Colonic mucosa (tissue), 4 donors: ENCODE measurements at regions not wholly inside any gene's neighbourhood (a gene's known extent, or its start where the extent isn't known, plus 50 kb on each side); places are given as distances from the start of the nearest gene placed in this dataset.

Experiments used
- DNase-seq: peaks from one replicate; pipeline ENCODE4 v3.0.0-alpha.2; 2020
- H3K27ac ChIP-seq: fragments of 200-600 bp; one replicate; pipeline ENCODE4 v1.8.0; 2021
- H3K27me3 ChIP-seq: fragments of 200-600 bp; one replicate; pipeline ENCODE4 v1.8.0; 2021
- H3K36me3 ChIP-seq: fragments of 200-600 bp; one replicate; pipeline ENCODE4 v1.8.0; 2021
- H3K4me1 ChIP-seq: fragments of 200-600 bp; one replicate; pipeline ENCODE4 v1.8.0; 2021; ENCODE audit warnings: mild to moderate bottlenecking
- H3K4me3 ChIP-seq: fragments of 200-600 bp; one replicate; pipeline ENCODE4 v1.8.0; 2021
- H3K9ac ChIP-seq, 2 donors: one replicate each; pipeline ENCODE4 v1.7.0; 2013; ENCODE audit warnings: control low read depth in 2 of 2, low read depth in 2 of 2, low read length in 2 of 2
- H3K9me3 ChIP-seq: fragments of 200-600 bp; one replicate; pipeline ENCODE4 v1.8.0; 2021
- intact Hi-C: fragments of 100-400 bp; cut with DNase I; formaldehyde crosslinking; loops from one replicate; pipeline ENCODE4 v1.14.1; 2022
- TF ChIP-seq, protein P1 (sequence below): fragments of 200-600 bp; IDR thresholded peaks from one replicate; pipeline ENCODE4 v1.8.0; 2022; ENCODE audit warnings: antibody characterized with exemption, mild to moderate bottlenecking
- donor health status: healthy.
- donor health status: DM: no; HTN: no; CAD: no.
- donor health status: DM: no; HTN: no; CAD: no.

DNA sequence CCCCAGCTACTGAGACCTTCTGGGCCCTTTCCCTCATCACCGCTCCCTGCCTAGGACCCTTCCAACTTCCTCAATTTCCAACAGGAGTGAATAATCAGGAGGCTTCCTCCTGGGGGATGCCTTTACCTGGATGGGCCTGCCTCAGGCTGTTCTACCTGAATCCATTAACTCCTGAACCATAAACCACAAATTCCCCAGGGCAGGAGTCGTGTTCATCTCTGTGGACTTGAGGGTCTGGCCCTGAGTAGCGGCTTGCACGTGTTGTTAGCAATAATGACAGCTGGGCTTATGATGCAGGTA is 105.1 kb upstream of the GPR26 start:
- Histone ChIP-seq H3K4me3 (no peak overlapping the region), H3K27ac (no peak overlapping the region), H3K36me3 (no peaks in the 10 kb centered on the region), H3K27me3 (no peaks in the 10 kb centered on the region), H3K9ac (no peak overlapping the region), H3K4me1 (no peaks in the 10 kb centered on the region), H3K9me3 (no peaks in the 10 kb centered on the region)
- TF ChIP-seq, protein P1, sequence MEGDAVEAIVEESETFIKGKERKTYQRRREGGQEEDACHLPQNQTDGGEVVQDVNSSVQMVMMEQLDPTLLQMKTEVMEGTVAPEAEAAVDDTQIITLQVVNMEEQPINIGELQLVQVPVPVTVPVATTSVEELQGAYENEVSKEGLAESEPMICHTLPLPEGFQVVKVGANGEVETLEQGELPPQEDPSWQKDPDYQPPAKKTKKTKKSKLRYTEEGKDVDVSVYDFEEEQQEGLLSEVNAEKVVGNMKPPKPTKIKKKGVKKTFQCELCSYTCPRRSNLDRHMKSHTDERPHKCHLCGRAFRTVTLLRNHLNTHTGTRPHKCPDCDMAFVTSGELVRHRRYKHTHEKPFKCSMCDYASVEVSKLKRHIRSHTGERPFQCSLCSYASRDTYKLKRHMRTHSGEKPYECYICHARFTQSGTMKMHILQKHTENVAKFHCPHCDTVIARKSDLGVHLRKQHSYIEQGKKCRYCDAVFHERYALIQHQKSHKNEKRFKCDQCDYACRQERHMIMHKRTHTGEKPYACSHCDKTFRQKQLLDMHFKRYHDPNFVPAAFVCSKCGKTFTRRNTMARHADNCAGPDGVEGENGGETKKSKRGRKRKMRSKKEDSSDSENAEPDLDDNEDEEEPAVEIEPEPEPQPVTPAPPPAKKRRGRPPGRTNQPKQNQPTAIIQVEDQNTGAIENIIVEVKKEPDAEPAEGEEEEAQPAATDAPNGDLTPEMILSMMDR, result no peak
- intact Hi-C loops, result no loop called here
- no peak for DNase-seq

DNA sequence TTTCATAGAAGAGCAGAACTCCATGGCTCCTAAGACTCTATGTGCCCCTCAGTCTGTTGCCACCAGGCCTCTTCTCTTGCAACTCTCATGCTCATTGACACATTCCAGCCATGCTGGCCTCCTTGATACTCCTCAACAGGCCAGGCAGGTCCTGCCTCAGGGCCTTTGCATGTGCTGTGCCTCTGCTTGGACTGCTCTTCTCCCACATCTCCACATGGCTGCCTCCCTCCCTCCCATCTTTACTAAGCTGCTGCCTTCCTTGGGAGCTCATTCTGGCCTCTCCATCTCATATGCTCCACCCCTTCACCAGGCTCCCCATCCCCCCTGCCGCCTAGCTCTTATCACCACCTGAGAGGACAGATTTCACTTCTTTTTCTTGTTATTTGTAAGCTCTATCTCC is 103.8 kb upstream of the GPR26 start:
- no peaks in the 10 kb centered on the region for H3K9me3 ChIP-seq
- H3K4me1 ChIP-seq, result no peaks in the 10 kb centered on the region
- intact Hi-C loops, result no loop called here

DNA sequence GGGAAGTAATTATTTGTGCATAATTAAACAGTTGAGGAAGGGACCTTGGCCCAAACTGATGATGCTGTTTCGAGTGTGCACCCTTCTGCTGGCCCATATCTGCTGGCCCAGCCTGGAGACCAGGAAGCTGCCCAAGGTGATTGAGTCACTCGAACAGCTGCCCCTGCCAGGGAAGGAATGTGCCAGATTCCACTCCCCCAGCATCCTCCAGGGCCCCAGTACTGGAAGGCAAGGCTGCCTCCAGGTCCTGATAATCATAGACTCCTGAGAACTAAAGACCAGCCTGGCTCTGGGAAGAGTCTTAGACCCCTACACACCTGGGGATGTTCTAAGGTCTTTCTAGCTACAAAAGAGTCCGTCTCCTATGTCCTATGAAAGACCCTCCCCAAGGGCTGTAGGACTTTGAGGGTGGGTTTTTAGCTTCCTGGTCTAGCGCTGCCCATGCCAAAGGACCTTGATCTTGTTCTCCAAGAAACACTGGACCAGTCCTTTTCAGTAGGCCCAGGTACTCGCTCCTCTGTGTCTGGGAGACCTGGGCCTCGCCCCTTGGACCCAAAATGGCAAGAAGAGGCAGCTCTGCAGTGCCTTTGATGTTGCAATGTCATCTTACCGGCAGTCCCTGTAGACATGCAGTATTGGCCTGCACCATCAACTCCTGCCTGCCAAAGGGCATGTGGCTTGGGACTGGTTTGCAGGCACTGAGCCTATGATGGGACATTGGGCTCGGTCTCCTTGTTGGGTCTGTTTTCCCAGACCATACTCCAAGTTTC is 103.2 kb upstream of the GPR26 start:
- H3K9me3 ChIP-seq, result no peaks in the 10 kb centered on the region
- no peak overlapping the region for H3K27ac ChIP-seq
- peak; percentile 8 for DNase-seq
- no peaks in the 10 kb centered on the region for H3K27me3 ChIP-seq
- H3K4me1 ChIP-seq, result no peaks in the 10 kb centered on the region
- no peak overlapping the region for H3K4me3 ChIP-seq
- TF ChIP-seq, protein P1, result no peak
- no peaks in the 10 kb centered on the region for H3K36me3 ChIP-seq
- intact Hi-C loops, result no loop called here
- no peak overlapping the region for H3K9ac ChIP-seq

More for the DNA sequence above, 103.8 kb upstream of the GPR26 start:
- TF ChIP-seq, protein P1, result no peak
- H3K36me3 ChIP-seq, result no peaks in the 10 kb centered on the region
- no peak overlapping the region for H3K4me3 ChIP-seq
- H3K27ac ChIP-seq, result no peak overlapping the region
- H3K9ac ChIP-seq, result no peak overlapping the region
- no peaks in the 10 kb centered on the region for H3K27me3 ChIP-seq
- peak; percentile 2 for DNase-seq

DNA sequence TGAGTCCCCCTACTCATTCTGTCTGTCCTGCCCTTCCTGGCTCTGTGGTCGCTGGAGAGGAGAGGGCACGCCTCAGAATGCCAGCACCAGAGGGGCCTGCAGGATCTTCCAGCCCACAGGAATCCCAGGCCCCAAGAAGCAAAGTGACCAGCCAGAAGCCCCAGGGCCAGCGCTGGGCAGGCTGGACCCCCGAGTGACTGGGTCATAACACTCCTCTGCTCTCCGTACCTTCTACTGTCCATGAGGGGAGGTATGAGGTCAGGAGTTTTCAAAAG is 102.6 kb upstream of the GPR26 start:
- peak; percentile 8 for DNase-seq
- Histone ChIP-seq H3K36me3 (no peaks in the 10 kb centered on the region), H3K9ac (no peak overlapping the region), H3K27me3 (no peaks in the 10 kb centered on the region), H3K9me3 (no peaks in the 10 kb centered on the region), H3K27ac (no peak overlapping the region), H3K4me3 (no peak overlapping the region), H3K4me1 (no peaks in the 10 kb centered on the region)
- TF ChIP-seq, protein P1, result no peak
- intact Hi-C loops, result no loop called here

DNA sequence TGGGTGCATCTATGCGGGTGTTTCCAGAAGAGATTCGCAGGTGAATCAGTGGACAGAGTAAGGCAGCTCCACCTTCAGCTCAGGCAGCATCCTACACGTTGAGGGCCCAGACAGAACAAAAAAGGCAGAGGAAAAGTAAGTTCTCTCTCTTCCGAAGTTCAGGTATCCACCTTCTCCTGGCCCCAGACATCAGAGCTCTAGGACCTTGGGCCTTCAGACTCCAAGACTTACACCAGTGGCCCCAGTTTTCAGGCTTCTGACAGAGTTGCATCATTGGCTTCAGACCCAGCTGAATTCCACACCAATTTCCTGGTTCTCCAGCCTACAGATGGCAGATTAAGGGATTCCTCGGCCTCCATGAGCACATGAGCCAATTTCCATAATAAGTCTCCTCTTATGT is 102.2 kb upstream of the GPR26 start:
- H3K27me3 ChIP-seq, result no peaks in the 10 kb centered on the region
- no peaks in the 10 kb centered on the region for H3K36me3 ChIP-seq
- TF ChIP-seq, protein P1, result no peak
- H3K4me3 ChIP-seq, result no peak overlapping the region
- intact Hi-C loops, result no loop called here
- no peaks in the 10 kb centered on the region for H3K9me3 ChIP-seq
- DNase-seq, result no peak
- H3K27ac ChIP-seq, result no peak overlapping the region
- H3K9ac ChIP-seq, result no peak overlapping the region
- H3K4me1 ChIP-seq, result no peaks in the 10 kb centered on the region
